Osteocyte (in vitro differentiated cells): ENCODE measurements at regions not wholly inside any gene's neighbourhood (a gene's known extent, or its start where the extent isn't known, plus 50 kb on each side); places are given as distances from the start of the nearest gene placed in this dataset.

Experiments used
- DNase-seq: peaks from one replicate; pipeline ENCODE4 v3.0.0; 2021; ENCODE audit warnings: mixed read lengths; ENCODE audit not compliant: unreplicated experiment; ENCODE audit errors: extremely low spot score
- H3K27ac Mint-ChIP-seq: one replicate; pipeline ENCODE4 v1.8.0; 2021; ENCODE audit warnings: mild to moderate bottlenecking, mixed read lengths; ENCODE audit not compliant: unreplicated experiment
- H3K27me3 Mint-ChIP-seq: one replicate; pipeline ENCODE4 v1.8.0; 2021; ENCODE audit warnings: mixed read lengths; ENCODE audit not compliant: unreplicated experiment
- H3K36me3 Mint-ChIP-seq: one replicate; pipeline ENCODE4 v1.8.0; 2021; ENCODE audit warnings: mixed read lengths; ENCODE audit not compliant: unreplicated experiment
- H3K4me1 Mint-ChIP-seq: one replicate; pipeline ENCODE4 v1.8.0; 2021; ENCODE audit warnings: mixed read lengths; ENCODE audit not compliant: unreplicated experiment
- H3K4me3 Mint-ChIP-seq: one replicate; pipeline ENCODE4 v1.8.0; 2021; ENCODE audit warnings: mild to moderate bottlenecking, moderate library complexity, mixed read lengths; ENCODE audit not compliant: unreplicated experiment
- H3K9me3 Mint-ChIP-seq: one replicate; pipeline ENCODE4 v1.8.0; 2021; ENCODE audit warnings: mixed read lengths; ENCODE audit not compliant: unreplicated experiment
- TF ChIP-seq, protein P1 (sequence below): fragments of 200-600 bp; sonication (generic); IDR thresholded peaks from 2 replicates; pipeline ENCODE4 v1.5.0; 2021; ENCODE audit warnings: antibody characterized with exemption, mild to moderate bottlenecking, moderate library complexity

DNA sequence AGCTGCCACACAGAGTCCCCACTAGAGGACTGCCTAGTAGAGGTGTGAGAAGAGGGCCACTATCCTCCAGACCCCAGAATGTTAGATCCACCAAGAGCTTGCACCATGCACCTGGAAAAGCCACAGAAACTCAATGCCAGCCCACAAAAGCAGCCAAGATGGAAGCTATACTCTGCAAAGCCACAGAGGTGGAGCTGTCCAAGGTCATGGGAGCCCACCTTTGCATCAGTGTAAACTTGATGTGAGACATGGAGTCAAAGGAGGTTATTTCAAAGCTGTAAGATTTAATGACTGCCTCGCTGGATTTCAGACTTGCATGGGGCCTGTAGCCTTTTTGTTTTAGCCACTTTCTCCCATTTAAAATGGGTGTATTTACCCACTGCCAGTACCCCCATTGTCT, 1030.1 kb upstream of the GRIA3 start:
- TF ChIP-seq, protein P1, sequence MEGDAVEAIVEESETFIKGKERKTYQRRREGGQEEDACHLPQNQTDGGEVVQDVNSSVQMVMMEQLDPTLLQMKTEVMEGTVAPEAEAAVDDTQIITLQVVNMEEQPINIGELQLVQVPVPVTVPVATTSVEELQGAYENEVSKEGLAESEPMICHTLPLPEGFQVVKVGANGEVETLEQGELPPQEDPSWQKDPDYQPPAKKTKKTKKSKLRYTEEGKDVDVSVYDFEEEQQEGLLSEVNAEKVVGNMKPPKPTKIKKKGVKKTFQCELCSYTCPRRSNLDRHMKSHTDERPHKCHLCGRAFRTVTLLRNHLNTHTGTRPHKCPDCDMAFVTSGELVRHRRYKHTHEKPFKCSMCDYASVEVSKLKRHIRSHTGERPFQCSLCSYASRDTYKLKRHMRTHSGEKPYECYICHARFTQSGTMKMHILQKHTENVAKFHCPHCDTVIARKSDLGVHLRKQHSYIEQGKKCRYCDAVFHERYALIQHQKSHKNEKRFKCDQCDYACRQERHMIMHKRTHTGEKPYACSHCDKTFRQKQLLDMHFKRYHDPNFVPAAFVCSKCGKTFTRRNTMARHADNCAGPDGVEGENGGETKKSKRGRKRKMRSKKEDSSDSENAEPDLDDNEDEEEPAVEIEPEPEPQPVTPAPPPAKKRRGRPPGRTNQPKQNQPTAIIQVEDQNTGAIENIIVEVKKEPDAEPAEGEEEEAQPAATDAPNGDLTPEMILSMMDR: no peak
- no peak for DNase-seq
- H3K4me1 Mint-ChIP-seq: no peaks in the 10 kb centered on the region
- no peak overlapping the region for H3K4me3 Mint-ChIP-seq
- H3K36me3 Mint-ChIP-seq: no peaks in the 10 kb centered on the region
- peaks cover 39% of the 10 kb centered on the region for H3K9me3 Mint-ChIP-seq
- H3K27me3 Mint-ChIP-seq: no peaks in the 10 kb centered on the region
- no peak overlapping the region for H3K27ac Mint-ChIP-seq

DNA sequence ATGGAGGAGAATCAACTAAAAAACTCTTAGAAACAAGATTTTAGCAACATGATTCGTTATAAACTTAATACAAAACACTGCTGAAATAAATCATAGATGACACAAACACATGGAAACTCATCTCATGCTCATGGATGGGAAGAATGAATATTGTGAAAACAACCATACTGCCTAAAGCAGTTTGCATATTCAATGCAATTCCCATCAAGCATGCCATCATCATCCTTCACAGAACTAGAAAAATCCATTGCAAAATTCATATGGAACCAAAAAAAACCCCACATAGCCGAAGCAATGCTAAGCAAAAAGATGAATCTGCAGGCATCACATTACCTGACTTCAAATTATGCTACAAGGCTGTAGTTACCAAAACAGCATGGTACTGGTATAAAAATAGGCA, 1015.8 kb upstream of the GRIA3 start:
- no peak for DNase-seq
- H3K9me3 Mint-ChIP-seq: peaks cover 50% of the 10 kb centered on the region
- H3K36me3 Mint-ChIP-seq: no peaks in the 10 kb centered on the region
- H3K4me1 Mint-ChIP-seq: no peaks in the 10 kb centered on the region
- no peak overlapping the region for H3K4me3 Mint-ChIP-seq
- TF ChIP-seq, protein P1: no peak
- no peaks in the 10 kb centered on the region for H3K27me3 Mint-ChIP-seq
- H3K27ac Mint-ChIP-seq: no peak overlapping the region

DNA sequence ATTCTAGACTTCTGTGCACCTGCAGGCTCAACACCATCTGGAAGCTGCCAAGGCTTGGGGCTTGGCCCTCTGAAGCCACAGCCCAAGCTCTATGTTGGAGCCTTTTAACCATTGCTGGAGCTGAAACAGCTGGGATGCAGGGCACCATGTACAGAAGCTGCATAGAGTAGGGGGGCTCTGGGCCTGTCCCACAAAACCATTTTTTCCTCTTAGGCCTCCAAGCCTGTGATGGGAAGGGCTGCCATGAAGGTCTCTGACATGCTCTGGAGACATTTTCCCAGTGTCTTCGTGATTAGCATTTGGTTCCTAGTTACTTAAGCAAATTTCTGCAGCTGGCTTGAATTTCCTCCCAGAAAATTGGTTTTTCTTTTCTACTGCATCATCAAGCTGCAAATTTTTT, 999.3 kb upstream of the GRIA3 start:
- no peak overlapping the region for H3K27ac Mint-ChIP-seq
- no peak overlapping the region for H3K4me3 Mint-ChIP-seq
- TF ChIP-seq, protein P1: no peak
- DNase-seq: no peak
- no peaks in the 10 kb centered on the region for H3K36me3 Mint-ChIP-seq
- peaks cover 36% of the 10 kb centered on the region for H3K9me3 Mint-ChIP-seq
- H3K27me3 Mint-ChIP-seq: no peaks in the 10 kb centered on the region
- H3K4me1 Mint-ChIP-seq: no peaks in the 10 kb centered on the region

DNA sequence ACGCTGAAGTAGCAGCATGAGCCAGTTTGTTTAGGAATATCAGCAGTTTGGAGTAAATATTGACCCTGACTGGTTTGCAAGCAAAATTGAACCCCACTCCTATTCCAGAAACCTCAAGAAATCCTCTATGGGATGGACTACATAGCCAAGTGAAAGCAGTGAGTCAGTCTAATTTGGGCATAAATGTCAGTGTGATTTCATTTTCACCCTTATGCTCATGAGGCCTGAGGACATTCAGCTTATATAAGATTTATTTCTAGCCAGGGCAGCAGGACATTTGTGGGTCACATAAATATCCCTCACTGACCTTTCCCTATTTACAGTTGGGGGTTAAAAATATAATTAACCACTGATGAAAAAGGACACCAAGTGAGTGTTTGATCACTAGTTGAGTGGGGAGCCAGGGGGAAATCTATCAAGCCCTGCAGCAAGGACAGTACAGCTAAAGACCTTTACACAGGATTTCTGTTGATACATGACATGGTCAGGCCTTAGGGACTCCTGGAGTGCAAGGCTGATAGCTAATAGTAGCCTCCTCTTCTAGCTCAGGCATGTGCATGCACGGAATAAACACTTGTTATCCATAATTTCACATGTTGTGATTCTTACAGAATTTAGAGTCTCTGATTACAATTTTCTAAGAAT, 996.9 kb upstream of the GRIA3 start:
- Mint-ChIP-seq H3K4me3 (no peak overlapping the region), H3K4me1 (no peaks in the 10 kb centered on the region), H3K9me3 (peaks cover 43% of the 10 kb centered on the region), H3K36me3 (no peaks in the 10 kb centered on the region), H3K27me3 (no peaks in the 10 kb centered on the region), H3K27ac (no peak overlapping the region)
- TF ChIP-seq, protein P1: no peak
- DNase-seq: no peak

DNA sequence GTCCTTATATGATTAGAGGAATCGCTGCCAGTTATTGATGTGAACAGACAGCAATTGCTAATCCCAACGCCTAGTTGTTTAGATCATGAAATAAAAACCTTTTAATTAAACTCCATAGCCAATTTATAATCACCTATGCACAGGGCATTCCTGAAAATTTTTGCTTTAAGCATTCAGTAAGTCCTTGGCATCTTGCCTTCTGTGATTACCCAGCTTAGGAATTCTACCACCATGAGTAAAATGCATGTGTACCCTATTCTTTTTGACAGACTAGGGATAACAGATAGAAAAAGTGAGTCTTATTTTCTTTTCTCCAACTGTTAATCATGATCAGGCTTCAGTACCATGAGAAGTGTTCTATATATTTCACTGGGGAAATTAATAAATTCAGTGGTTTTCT, 995.3 kb upstream of the GRIA3 start:
- H3K27ac Mint-ChIP-seq: no peak overlapping the region
- no peak overlapping the region for H3K4me3 Mint-ChIP-seq
- no peak for DNase-seq
- H3K4me1 Mint-ChIP-seq: no peaks in the 10 kb centered on the region
- H3K27me3 Mint-ChIP-seq: no peaks in the 10 kb centered on the region
- peaks cover 43% of the 10 kb centered on the region for H3K9me3 Mint-ChIP-seq
- TF ChIP-seq, protein P1: no peak
- no peaks in the 10 kb centered on the region for H3K36me3 Mint-ChIP-seq
